HepG2 (cell line): ENCODE measurements at regions not wholly inside any gene's neighbourhood (a gene's known extent, or its start where the extent isn't known, plus 50 kb on each side); places are given as distances from the start of the nearest gene placed in this dataset.

ENCODE experiments used
- ATAC-seq: fragments of 200-7000 bp; cut with Tn5 transposase; 3 replicates; pipeline ENCODE4 v1.9.1; 2020; ENCODE audit warnings: mild to moderate bottlenecking, moderate library complexity
- BruUV-seq: library from RNA; stranded (reverse); fragments of 400-500 nt; replicated peaks from 2 replicates; lab custom pipeline; 2021; lab: Mats Ljungman, UMichigan
- CTCF ChIA-PET: fragments of 300-600 bp; formaldehyde crosslinking; extraction: SDS; loops from one replicate; lab custom pipeline; 2021; ENCODE audit warnings: low total read pairs, inconsistent platforms, low intra/inter-chr PET ratio; lab: Yijun Ruan, JAX
- POLR2A ChIA-PET: fragments of 350-600 bp; sonication (Branson Sonifier 250); formaldehyde crosslinking; loops from one replicate; lab custom pipeline; 2020; ENCODE audit warnings: antibody characterized with exemption, inconsistent platforms; lab: Yijun Ruan, JAX
- DNase-seq: peaks from one replicate; pipeline ENCODE4 v3.0.0-alpha.2; 2015; ENCODE audit warnings: low spot score
- FAIRE-seq: peaks from 3 replicates; lab custom pipeline; 2011; peaks lifted over from hg19 to GRCh38; lab: Jason Lieb, UNC
- H2AFZ ChIP-seq: one replicate; pipeline ENCODE4 v1.6.1; 2011; ENCODE audit warnings: low read length, inconsistent platforms
- H3K27ac ChIP-seq: fragments of 300-600 bp; 3 replicates; pipeline ENCODE4 v1.8.0; 2011; ENCODE audit warnings: mixed run types, mild to moderate bottlenecking, mixed read lengths, low read length, inconsistent platforms; ENCODE audit not compliant: insufficient read depth; ENCODE audit errors: extremely low read length
- H3K27me3 ChIP-seq, 2 experiments: fragments of 200-600 bp in 1 of 2; 2 replicates in 1 of 2; 3 replicates in 1 of 2; pipeline versions ENCODE4 v1.6.0 to v1.8.0; 2011; ENCODE audit warnings: low read length in 2 of 2, mild to moderate bottlenecking in 2 of 2, moderate library complexity in 2 of 2, inconsistent platforms in 1 of 2; ENCODE audit not compliant: insufficient read depth in 2 of 2, control insufficient read depth in 1 of 2
- H3K36me3 ChIP-seq, 2 experiments: fragments of 200-600 bp in 1 of 2; replicated peaks in 1 of 2; 2 replicates in 1 of 2; 3 replicates in 1 of 2; pipeline versions ENCODE4 v1.5.1 to v1.8.0; 2011; ENCODE audit warnings: low read length in 2 of 2, inconsistent platforms in 1 of 2; ENCODE audit not compliant: insufficient read depth in 2 of 2, control insufficient read depth in 1 of 2
- H3K4me1 ChIP-seq: 2 replicates; pipeline ENCODE4 v1.5.1; 2012; ENCODE audit warnings: low read length, inconsistent platforms; ENCODE audit not compliant: insufficient read depth
- H3K4me2 ChIP-seq: 2 replicates; pipeline ENCODE4 v1.6.0; 2011; ENCODE audit warnings: low read depth, low read length, inconsistent platforms
- H3K4me3 ChIP-seq, 3 experiments: fragments of 200-600 bp in 1 of 3; sonication (generic), shearing (Covaris generic) in 1 of 3; replicated peaks in 1 of 3; 2 replicates each; pipeline ENCODE4 v1.5.1; 2011 to 2016; ENCODE audit warnings: low read length in 3 of 3, inconsistent platforms in 2 of 3, low read depth in 2 of 3, mild to moderate bottlenecking in 2 of 3, control low read depth in 1 of 3, mixed read lengths in 1 of 3; ENCODE audit not compliant: insufficient read depth in 1 of 3
- H3K79me2 ChIP-seq: one replicate; pipeline ENCODE4 v1.6.1; 2011; ENCODE audit warnings: low read length, inconsistent platforms; ENCODE audit not compliant: insufficient read depth
- H3K9ac ChIP-seq: 2 replicates; pipeline ENCODE4 v1.6.0; 2011; ENCODE audit warnings: mild to moderate bottlenecking, low read depth, low read length, inconsistent platforms; ENCODE audit not compliant: insufficient read depth
- H3K9me3 ChIP-seq: 2 replicates; pipeline ENCODE4 v1.5.1; 2012; ENCODE audit warnings: mild to moderate bottlenecking, low read length
- H4K20me1 ChIP-seq: 2 replicates; pipeline ENCODE4 v1.6.0; 2011; ENCODE audit warnings: inconsistent platforms, mild to moderate bottlenecking, low read length, moderate library complexity; ENCODE audit not compliant: insufficient read depth
- ATF4 ChIP-seq, 2 experiments: fragments of 450-650 bp in 1 of 2; sonication (generic) in 1 of 2; formaldehyde crosslinking; IDR thresholded peaks; 2 replicates each; pipeline versions ENCODE4 v1.5.0 to v1.8.0; 2020 to 2022; ENCODE audit warnings: mild to moderate bottlenecking in 1 of 2, missing genetic modification reagents in 1 of 2
- ATRX ChIP-seq: sonication (generic); formaldehyde crosslinking; IDR thresholded peaks from 2 replicates; pipeline ENCODE4 v1.4.0; 2020; ENCODE audit warnings: missing genetic modification reagents, borderline replicate concordance
- DBP ChIP-seq: sonication (generic); formaldehyde crosslinking; IDR thresholded peaks from 2 replicates; pipeline ENCODE4 v1.4.0; 2020; ENCODE audit warnings: missing genetic modification reagents; ENCODE audit errors: not compliant biosample characterization
- GFI1 ChIP-seq: sonication (generic); formaldehyde crosslinking; IDR thresholded peaks from 2 replicates; pipeline ENCODE4 v1.5.0; 2020; ENCODE audit warnings: missing genetic modification reagents, mild to moderate bottlenecking, borderline replicate concordance
- PAF1 ChIP-seq: IDR thresholded peaks from 2 replicates; pipeline ENCODE4 v1.6.1; 2016; ENCODE audit warnings: missing genetic modification reagents, missing compliant biosample characterization
- TERF1 ChIP-seq: sonication (generic); formaldehyde crosslinking; IDR thresholded peaks from 2 replicates; pipeline ENCODE4 v1.8.0; 2022; ENCODE audit warnings: mild to moderate bottlenecking, missing genetic modification reagents, moderate library complexity
- ZFP36L2 ChIP-seq: sonication (generic); formaldehyde crosslinking; IDR thresholded peaks from 2 replicates; pipeline ENCODE4 v1.4.0; 2020; ENCODE audit warnings: missing genetic modification reagents
- ZNF281 ChIP-seq: sonication (generic); formaldehyde crosslinking; IDR thresholded peaks from 2 replicates; pipeline ENCODE4 v1.4.0; 2020; ENCODE audit warnings: missing genetic modification reagents, borderline replicate concordance
- ZNF510 ChIP-seq: sonication (generic); formaldehyde crosslinking; IDR thresholded peaks from 2 replicates; pipeline ENCODE4 v1.4.0; 2020; ENCODE audit warnings: low read depth, mild to moderate bottlenecking, missing genetic modification reagents
- ZNF580 ChIP-seq: IDR thresholded peaks from 2 replicates; pipeline ENCODE4 v1.6.1; 2016; ENCODE audit warnings: low read depth, borderline replicate concordance
- ZNF703 ChIP-seq: sonication (generic); formaldehyde crosslinking; IDR thresholded peaks from 2 replicates; pipeline ENCODE4 v1.5.1; 2020; ENCODE audit warnings: missing genetic modification reagents, mild to moderate bottlenecking, moderate library complexity, borderline replicate concordance
- ZNF720 ChIP-seq: sonication (generic); formaldehyde crosslinking; IDR thresholded peaks from 2 replicates; pipeline ENCODE4 v1.4.0; 2020; ENCODE audit warnings: missing genetic modification reagents
- ZSCAN30 ChIP-seq: sonication (generic); formaldehyde crosslinking; IDR thresholded peaks from 2 replicates; pipeline ENCODE4 v1.5.0; 2020; ENCODE audit warnings: mild to moderate bottlenecking, missing genetic modification reagents
- WGBS: methylation state at CpG from one replicate; pipeline ENCODE4 v1.1.6; 2017; ENCODE audit warnings: low lambda C conversion rate; 5-methylcytosine and 5-hydroxymethylcytosine counted together
- in situ Hi-C: cut with HindIII; loops from 2 replicates; pipeline ENCODE4 v1.10.0; 2017; ENCODE audit warnings: low pct_unique_long_range_greater_than_20kb; ENCODE audit not compliant: extremely low pct_ligation_motif_present
- intact Hi-C: fragments of 100-400 bp; cut with micrococcal nuclease; formaldehyde crosslinking; loops from one replicate; pipeline ENCODE4 v1.10.0; 2022; ENCODE audit not compliant: unreplicated experiment

GRCh38 chr3:44179246-44179645 is 62.4 kb upstream of the TOPAZ1 start:
- Histone ChIP-seq H3K4me3 (no peak overlapping the region), H4K20me1 (no peaks in the 10 kb centered on the region), H3K79me2 (no peaks in the 10 kb centered on the region), H3K27me3 (no peaks in the 10 kb centered on the region), H3K4me1 (no peaks in the 10 kb centered on the region), H3K27ac (no peak overlapping the region), H3K9me3 (no peaks in the 10 kb centered on the region), H3K9ac (no peak overlapping the region), H3K36me3 (no peaks in the 10 kb centered on the region), H3K4me2 (no peak overlapping the region), H2AFZ (no peak overlapping the region)
- no peak for ATAC-seq
- no peak for DNase-seq
- TF ChIP-seq ATF4 (CRISPR knock-in tag; IDR thresholded peaks at IDR 0.05), result no peak
- TF ChIP-seq GFI1 (CRISPR knock-in tag), result no peak
- no peak for TF ChIP-seq ZSCAN30 (CRISPR knock-in tag)
- TF ChIP-seq TERF1 (CRISPR knock-in tag), result no peak
- TF ChIP-seq ZFP36L2 (CRISPR knock-in tag), result no peak
- TF ChIP-seq ZNF281 (CRISPR knock-in tag), result no peak
- TF ChIP-seq ZNF703 (CRISPR knock-in tag), result no peak
- no peak for TF ChIP-seq ATRX
- TF ChIP-seq ZNF510 (CRISPR knock-in tag), result no peak
- no peak for TF ChIP-seq ZNF580 (CRISPR knock-in tag)
- no peak for TF ChIP-seq DBP (CRISPR knock-in tag)
- TF ChIP-seq ZNF720 (CRISPR knock-in tag), result no peak
- TF ChIP-seq PAF1, result no peak
- no peak for FAIRE-seq
- WGBS, result 53% methylated on average over 2 of the region's 4 CpGs
- POLR2A ChIA-PET, result no interaction called here
- in situ Hi-C loops (no loop called here), intact Hi-C loops (no loop called here)
- CTCF ChIA-PET, result no interaction called here
- no TSS peak for BruUV-seq
